ENCODE measurements at regions not wholly inside any gene's neighbourhood (a gene's known extent, or its start where the extent isn't known, plus 50 kb on each side); places are given as distances from the start of the nearest gene placed in this dataset.
"Not testable (repeated sequence)": the region's sequence is repeated elsewhere in the genome, so short reads cannot be mapped to it uniquely, and the experiment has no call there.

- no peak for DNase-seq (ENCODE audit: low read depth, low spot score)
- no peak for TF ChIP-seq CTCF (IDR thresholded peaks at IDR 0.05; ENCODE audit: low read depth, low read length)
- ChIA-PET CTCF (no interaction called here), POLR2A (no interaction called here)
- no peaks in the 10 kb centered on the region for H3K27me3 ChIP-seq (ENCODE audit: control insufficient read depth, insufficient read depth, low read length)
- no peaks in the 10 kb centered on the region for H3K9me3 ChIP-seq (ENCODE audit: control insufficient read depth, insufficient read depth, low read length)
- H3K4me3 ChIP-seq (ENCODE audit: low read depth, low read length) = no peak overlapping the region
- H3K27ac ChIP-seq (ENCODE audit: low read depth, low read length) = no peak overlapping the region
Observed at GRCh38 chr12:16789204-16789790, 183.3 kb upstream of the LMO3 start.

GRCh38 chr12:16788506-16789203 is 182.7 kb upstream of the LMO3 start:
- no peaks in the 10 kb centered on the region for H3K27me3 ChIP-seq (ENCODE audit: control insufficient read depth, insufficient read depth, low read length)
- no peak for TF ChIP-seq CTCF (IDR thresholded peaks at IDR 0.05; ENCODE audit: low read depth, low read length)
- POLR2A ChIA-PET = no interaction called here
- CTCF ChIA-PET = no interaction called here
- H3K4me3 ChIP-seq (ENCODE audit: low read depth, low read length) = no peak overlapping the region
- H3K27ac ChIP-seq (ENCODE audit: low read depth, low read length) = no peak overlapping the region
- no peak for DNase-seq (ENCODE audit: low read depth, low spot score)
- no peaks in the 10 kb centered on the region for H3K9me3 ChIP-seq (ENCODE audit: control insufficient read depth, insufficient read depth, low read length)

- no peaks in the 10 kb centered on the region for H3K27me3 ChIP-seq (ENCODE audit: control insufficient read depth, insufficient read depth, low read length)
- no peaks in the 10 kb centered on the region for H3K9me3 ChIP-seq (ENCODE audit: control insufficient read depth, insufficient read depth, low read length)
- TF ChIP-seq CTCF (IDR thresholded peaks at IDR 0.05; ENCODE audit: low read depth, low read length) = no peak
- no peak for DNase-seq (ENCODE audit: low read depth, low spot score)
- no peak overlapping the region for H3K27ac ChIP-seq (ENCODE audit: low read depth, low read length)
- POLR2A ChIA-PET = no interaction called here
- CTCF ChIA-PET = no interaction called here
- no peak overlapping the region for H3K4me3 ChIP-seq (ENCODE audit: low read depth, low read length)
Observed at GRCh38 chr12:16785953-16786352, 180.0 kb upstream of the LMO3 start.

- Histone ChIP-seq H3K27ac (ENCODE audit: low read depth, low read length) (no peak overlapping the region), H3K9me3 (ENCODE audit: control insufficient read depth, insufficient read depth, low read length) (no peaks in the 10 kb centered on the region), H3K4me3 (ENCODE audit: low read depth, low read length) (no peak overlapping the region), H3K27me3 (ENCODE audit: control insufficient read depth, insufficient read depth, low read length) (no peaks in the 10 kb centered on the region)
- ChIA-PET CTCF (no interaction called here), POLR2A (no interaction called here)
- DNase-seq (ENCODE audit: low read depth, low spot score) = no peak
- no peak for TF ChIP-seq CTCF (IDR thresholded peaks at IDR 0.05; ENCODE audit: low read depth, low read length)
Observed at GRCh38 chr12:16785524-16785923, 179.6 kb upstream of the LMO3 start.

- CTCF ChIA-PET; H3K4me3 ChIP-seq (ENCODE audit: low read depth, low read length); H3K27me3 ChIP-seq (ENCODE audit: control insufficient read depth, insufficient read depth, low read length); POLR2A ChIA-PET; DNase-seq (ENCODE audit: low read depth, low spot score); H3K27ac ChIP-seq (ENCODE audit: low read depth, low read length); H3K9me3 ChIP-seq (ENCODE audit: control insufficient read depth, insufficient read depth, low read length): not testable (repeated sequence)
Observed at GRCh38 chr12:16769129-16769528, 163.2 kb upstream of the LMO3 start.
